Femur (tissue), 1 donor: ENCODE measurements at regions not wholly inside any gene's neighbourhood (a gene's known extent, or its start where the extent isn't known, plus 50 kb on each side); places are given as distances from the start of the nearest gene placed in this dataset.

Experiments
- DNase-seq: peaks from one replicate; pipeline ENCODE4 v3.0.0-alpha.2; 2017

- DNase-seq = no peak
Measured at GRCh38 chr13:107851670-107852069, 363.7 kb downstream of the LIG4 start.

- no peak for DNase-seq
Measured at GRCh38 chr13:107847406-107847805, 367.9 kb downstream of the LIG4 start.

GRCh38 chr13:107846642-107847041, 368.7 kb downstream of the LIG4 start:
- no peak for DNase-seq

- no peak for DNase-seq
Measured at GRCh38 chr13:107845911-107846310, 369.4 kb downstream of the LIG4 start.

GRCh38 chr13:107843681-107844080, 371.7 kb downstream of the LIG4 start:
- no peak for DNase-seq

GRCh38 chr13:107843281-107843680, 372.1 kb downstream of the LIG4 start:
- DNase-seq = no peak

GRCh38 chr13:107842562-107843180, 372.7 kb downstream of the LIG4 start:
- no peak for DNase-seq

- no peak for DNase-seq
Measured at GRCh38 chr13:107838588-107839161, 376.7 kb downstream of the LIG4 start.

GRCh38 chr13:107836685-107837084, 378.7 kb downstream of the LIG4 start:
- DNase-seq = no peak

GRCh38 chr13:107835339-107836018, 379.9 kb downstream of the LIG4 start:
- no peak for DNase-seq

- DNase-seq = no peak
Measured at GRCh38 chr13:107834717-107835116, 380.6 kb downstream of the LIG4 start.

GRCh38 chr13:107834281-107834680, 381.1 kb downstream of the LIG4 start:
- no peak for DNase-seq

- no peak for DNase-seq
Measured at GRCh38 chr13:107832500-107833100, 382.7 kb downstream of the LIG4 start.

GRCh38 chr13:107830804-107831203, 384.5 kb downstream of the LIG4 start:
- DNase-seq = no peak

- DNase-seq = no peak
Measured at GRCh38 chr13:107827840-107828549, 387.3 kb downstream of the LIG4 start.

- no peak for DNase-seq
Measured at GRCh38 chr13:107824635-107825034, 390.7 kb downstream of the LIG4 start.

GRCh38 chr13:107822006-107822405, 393.3 kb downstream of the LIG4 start:
- DNase-seq = no peak

- no peak for DNase-seq
Measured at GRCh38 chr13:107821492-107821891, 393.8 kb downstream of the LIG4 start.

GRCh38 chr13:107819071-107819470, 396.3 kb downstream of the LIG4 start:
- no peak for DNase-seq

- no peak for DNase-seq
Measured at GRCh38 chr13:107817647-107818287, 397.6 kb downstream of the LIG4 start.

- no peak for DNase-seq
Measured at GRCh38 chr13:107812014-107812412, 403.3 kb downstream of the LIG4 start.

GRCh38 chr13:107811233-107812013, 403.9 kb downstream of the LIG4 start:
- DNase-seq = no peak
